Transverse colon (tissue), 4 donors: ENCODE measurements at regions not wholly inside any gene's neighbourhood (a gene's known extent, or its start where the extent isn't known, plus 50 kb on each side); places are given as distances from the start of the nearest gene placed in this dataset.

Experiments used
- CTCF ChIP-seq, 5 experiments: fragments of 200-600 bp in 3 of 5; fragments of 450-650 bp in 2 of 5; sonication (generic) in 3 of 5; IDR thresholded peaks; 1 replicate in 2 of 5; 2 replicates in 3 of 5; pipeline ENCODE4 v1.5.1; 2016 to 2017; ENCODE audit warnings: antibody characterized with exemption in 5 of 5, inconsistent platforms in 3 of 5, mild to moderate bottlenecking in 2 of 5, moderate library complexity in 1 of 5
- EP300 ChIP-seq: sonication (generic); formaldehyde crosslinking; IDR thresholded peaks from one replicate; pipeline ENCODE4 v1.6.1; 2017; ENCODE audit warnings: antibody characterized with exemption, low read depth
- POLR2A ChIP-seq: fragments of 450-650 bp; IDR thresholded peaks from one replicate; pipeline ENCODE4 v1.6.1; 2016; ENCODE audit warnings: antibody characterized with exemption, mild to moderate bottlenecking, moderate library complexity
- POLR2AphosphoS5 ChIP-seq, 3 donors: sonication (generic); formaldehyde crosslinking; IDR thresholded peaks; one replicate each; pipeline ENCODE4 v1.6.1; 2016; ENCODE audit warnings: antibody characterized with exemption in 3 of 3

GRCh38 chr22:27062910-27063309 is 405.5 kb downstream of the MIAT start:
- no peak for TF ChIP-seq CTCF (IDR thresholded peaks at IDR 0.05)
- TF ChIP-seq POLR2A, result no peak
- TF ChIP-seq EP300, result no peak
- no peak for TF ChIP-seq POLR2AphosphoS5 (IDR thresholded peaks at IDR 0.05)
